K562 (cell line): ENCODE measurements at regions not wholly inside any gene's neighbourhood (a gene's known extent, or its start where the extent isn't known, plus 50 kb on each side); places are given as distances from the start of the nearest gene placed in this dataset.

ENCODE experiments used
- ATAC-seq: fragments of 200-7000 bp; cut with Tn5 transposase; 3 replicates; pipeline ENCODE4 v1.9.1; 2020; ENCODE audit warnings: moderate library complexity
- BruUV-seq: library from RNA; stranded (reverse); fragments of 400-500 nt; replicated peaks from 2 replicates; lab custom pipeline; 2021; lab: Mats Ljungman, UMichigan
- CTCF ChIA-PET: fragments of 300-600 bp; formaldehyde crosslinking; extraction: SDS; loops from one replicate; lab custom pipeline; 2021; ENCODE audit warnings: low intra/inter-chr PET ratio; lab: Yijun Ruan, JAX
- POLR2A ChIA-PET: fragments of 300-600, 350-650 bp; sonication (Branson Sonifier 250); formaldehyde crosslinking; extraction: SDS; loops from one replicate; lab custom pipeline; 2021; ENCODE audit warnings: antibody characterized with exemption, inconsistent platforms; lab: Yijun Ruan, JAX
- DNase-seq, 4 experiments: peaks; one replicate each; pipeline versions ENCODE4 v3.0.0 to v3.0.0-alpha.2; 2011 to 2018; ENCODE audit warnings: low spot score in 3 of 4, mixed read lengths in 3 of 4; ENCODE audit errors: extremely low read depth in 1 of 4
- FAIRE-seq: peaks from 2 replicates; lab custom pipeline; 2011; peaks lifted over from hg19 to GRCh38; lab: Jason Lieb, UNC
- H2AFZ ChIP-seq: 2 replicates; pipeline ENCODE4 v1.6.0; 2011; ENCODE audit warnings: low read depth, low read length, control low read depth, inconsistent platforms
- H3K27ac ChIP-seq: fragments of 200-600 bp; 3 replicates; pipeline ENCODE4 v1.8.0; 2011; ENCODE audit warnings: low read depth, mild to moderate bottlenecking, control low read depth, inconsistent platforms, low read length, moderate library complexity, mixed read lengths; ENCODE audit errors: extremely low read depth
- H3K27me3 ChIP-seq, 2 experiments: fragments of 300-600 bp in 1 of 2; 2 replicates in 1 of 2; 3 replicates in 1 of 2; pipeline versions ENCODE4 v1.6.0 to v1.8.0; 2011; ENCODE audit warnings: inconsistent platforms in 2 of 2, low read length in 2 of 2, mild to moderate bottlenecking in 1 of 2, mixed read lengths in 1 of 2, moderate library complexity in 1 of 2; ENCODE audit not compliant: control insufficient read depth in 2 of 2, insufficient read depth in 2 of 2
- H3K36me3 ChIP-seq: fragments of 300-600 bp; 3 replicates; pipeline ENCODE4 v1.8.0; 2011; ENCODE audit warnings: mild to moderate bottlenecking, low read length, inconsistent platforms; ENCODE audit not compliant: control insufficient read depth, insufficient read depth
- H3K4me1 ChIP-seq, 2 experiments: fragments of 200-600 bp in 1 of 2; replicated peaks in 1 of 2; 2 replicates in 1 of 2; 3 replicates in 1 of 2; pipeline versions ENCODE4 v1.5.1 to v1.8.0; 2011; ENCODE audit warnings: inconsistent platforms in 2 of 2, low read length in 2 of 2, mild to moderate bottlenecking in 1 of 2, mixed read lengths in 1 of 2, moderate library complexity in 1 of 2; ENCODE audit not compliant: control insufficient read depth in 2 of 2, insufficient read depth in 2 of 2
- H3K4me2 ChIP-seq: 2 replicates; pipeline ENCODE4 v1.6.1; 2011; ENCODE audit warnings: low read length, control low read depth, inconsistent platforms, mixed read lengths; ENCODE audit not compliant: insufficient read depth
- H3K4me3 ChIP-seq: fragments of 200-600 bp; sonication (generic), shearing (Covaris generic); 2 replicates; pipeline ENCODE4 v1.5.1; 2016; ENCODE audit warnings: control low read depth, inconsistent platforms
- H3K79me2 ChIP-seq: fragments of 200-600 bp; 3 replicates; pipeline ENCODE4 v1.8.0; 2011; ENCODE audit warnings: low read length, inconsistent platforms; ENCODE audit not compliant: control insufficient read depth, insufficient read depth
- H3K9ac ChIP-seq, 2 experiments: 2 replicates each; pipeline versions ENCODE4 v1.6.0 to v1.6.1; 2011; ENCODE audit warnings: low read depth in 2 of 2, low read length in 2 of 2, control low read depth in 1 of 2, inconsistent platforms in 1 of 2, mild to moderate bottlenecking in 1 of 2, mixed read lengths in 1 of 2; ENCODE audit not compliant: insufficient read depth in 1 of 2
- H3K9me1 ChIP-seq: one replicate; pipeline ENCODE4 v1.6.0; 2011; ENCODE audit warnings: inconsistent platforms, mild to moderate bottlenecking, low read length, moderate library complexity; ENCODE audit not compliant: control insufficient read depth, insufficient read depth
- H3K9me3 ChIP-seq: replicated peaks from 2 replicates; pipeline ENCODE4 v1.5.1; 2011; ENCODE audit warnings: low read depth, low read length, inconsistent platforms; ENCODE audit not compliant: control insufficient read depth, insufficient read depth
- H4K20me1 ChIP-seq: replicated peaks from 2 replicates; pipeline ENCODE4 v1.6.1; 2011; ENCODE audit warnings: low read length, inconsistent platforms, mixed read lengths; ENCODE audit not compliant: control insufficient read depth, insufficient read depth
- DACH1 ChIP-seq: fragments of 450-650 bp; IDR thresholded peaks from 2 replicates; pipeline ENCODE4 v1.6.1; 2018; ENCODE audit not compliant: partially characterized antibody
- E4F1 ChIP-seq: fragments of 250-450 bp; sonication (Bioruptor Pico); IDR thresholded peaks from 2 replicates; pipeline ENCODE4 v1.5.0; 2021; ENCODE audit warnings: mild to moderate bottlenecking, borderline replicate concordance
- GTF2B ChIP-seq: IDR thresholded peaks from 2 replicates; pipeline ENCODE4 v1.6.1; 2011; ENCODE audit not compliant: insufficient read length; ENCODE audit errors: extremely low read depth
- HOMEZ ChIP-seq: fragments of 250-450 bp; sonication (Bioruptor Pico); IDR thresholded peaks from 2 replicates; pipeline ENCODE4 v1.4.0; 2020; ENCODE audit warnings: mild to moderate bottlenecking, moderate library complexity
- ILK ChIP-seq: fragments of 450-650 bp; IDR thresholded peaks from 2 replicates; pipeline ENCODE4 v1.6.1; 2016; ENCODE audit warnings: missing genetic modification characterization, low read depth, mild to moderate bottlenecking, missing compliant biosample characterization, moderate library complexity, borderline replicate concordance
- IRF9 ChIP-seq: fragments of 450-650 bp; IDR thresholded peaks from 2 replicates; pipeline ENCODE4 v1.6.1; 2016; ENCODE audit warnings: missing biosample characterization, missing genetic modification characterization
- KAT2B ChIP-seq: IDR thresholded peaks from one replicate; pipeline ENCODE4 v1.6.1; 2012; ENCODE audit warnings: low read depth, mild to moderate bottlenecking, control low read depth, inconsistent platforms, low read length, moderate library complexity
- MAFF ChIP-seq: IDR thresholded peaks from 2 replicates; pipeline ENCODE4 v1.6.1; 2012; ENCODE audit warnings: low read length, improper control_type of control experiment
- NCOA6 ChIP-seq: fragments of 450-650 bp; IDR thresholded peaks from 2 replicates; pipeline ENCODE4 v1.6.1; 2017; ENCODE audit warnings: mild to moderate bottlenecking
- NRF1 ChIP-seq, 2 experiments: fragments of 450-650 bp; IDR thresholded peaks in 1 of 2; conservative IDR thresholded peaks in 1 of 2; 2 replicates each; pipeline ENCODE4 v1.6.1; 2014; ENCODE audit warnings: mild to moderate bottlenecking in 2 of 2
- POLR2AphosphoS5 ChIP-seq: IDR thresholded peaks from 2 replicates; pipeline ENCODE4 v1.6.1; 2011; ENCODE audit warnings: mild to moderate bottlenecking, low read depth, low read length, moderate library complexity; ENCODE audit not compliant: control insufficient read depth, insufficient read depth
- POLR2B ChIP-seq: fragments of 450-650 bp; IDR thresholded peaks from 2 replicates; pipeline ENCODE4 v1.6.1; 2018; ENCODE audit warnings: low read depth; ENCODE audit not compliant: partially characterized antibody
- PYGO2 ChIP-seq: fragments of 450-650 bp; IDR thresholded peaks from 2 replicates; pipeline ENCODE4 v1.6.1; 2016; ENCODE audit warnings: mild to moderate bottlenecking, missing genetic modification characterization, moderate library complexity, missing compliant biosample characterization
- SIX5 ChIP-seq, 2 experiments: IDR thresholded peaks; 2 replicates each; pipeline ENCODE4 v1.6.1; 2011; ENCODE audit warnings: low read length in 2 of 2, borderline replicate concordance in 1 of 2, low read depth in 1 of 2, mild to moderate bottlenecking in 1 of 2, moderate library complexity in 1 of 2; ENCODE audit not compliant: insufficient read depth in 1 of 2
- TEAD2 ChIP-seq: fragments of 450-650 bp; IDR thresholded peaks from 2 replicates; pipeline ENCODE4 v1.6.1; 2016; ENCODE audit warnings: missing genetic modification characterization, control low read depth, missing compliant biosample characterization
- TRIM24 ChIP-seq, 2 experiments: fragments of 450-650 bp; IDR thresholded peaks; 2 replicates each; pipeline ENCODE4 v1.6.1; 2016
- WHSC1 ChIP-seq: IDR thresholded peaks from one replicate; pipeline ENCODE4 v1.6.1; 2012; ENCODE audit warnings: low read length, control low read depth, inconsistent platforms
- ZNF165 ChIP-seq: fragments of 250-450 bp; sonication (Bioruptor Pico); IDR thresholded peaks from 2 replicates; pipeline ENCODE4 v1.4.0; 2020; ENCODE audit warnings: borderline replicate concordance
- ZNF354B ChIP-seq: fragments of 250-450 bp; sonication (Bioruptor Pico); IDR thresholded peaks from 2 replicates; pipeline ENCODE4 v1.4.0; 2020
- WGBS: fragments of 100-300 bp; shearing (Covaris generic); methylation state at CpG from one replicate; pipeline ENCODE4 v1.1.6; 2016; ENCODE audit warnings: low coverage, mixed read lengths; ENCODE audit not compliant: insufficient coverage; ENCODE audit errors: missing lambda C conversion rate; 5-methylcytosine and 5-hydroxymethylcytosine counted together
- in situ Hi-C: fragments of 300-500 bp; cut with MboI; formaldehyde crosslinking; loops from 4 replicates; pipeline ENCODE4 v1.15.0; 2018; ENCODE audit warnings: inconsistent platforms, mixed read lengths
- intact Hi-C: fragments of 100-400 bp; cut with micrococcal nuclease; formaldehyde crosslinking; loops from 2 replicates; pipeline ENCODE4 v1.14.2; 2022

- no peak for TF ChIP-seq WHSC1
- no peak for TF ChIP-seq KAT2B
- TF ChIP-seq ZNF165, result no peak
- no peak for TF ChIP-seq MAFF
- no peak for TF ChIP-seq HOMEZ
Observed at GRCh38 chr6:80658926-80659325, 552.5 kb downstream of the BCKDHB start (continued).

GRCh38 chr6:80647156-80647555 lies 540.7 kb downstream of the BCKDHB start:
- Histone ChIP-seq H3K9ac (no peak overlapping the region), H3K36me3 (no peaks in the 10 kb centered on the region), H2AFZ (no peak overlapping the region), H3K9me1 (no peaks in the 10 kb centered on the region), H3K4me2 (no peak overlapping the region), H4K20me1 (no peaks in the 10 kb centered on the region), H3K27ac (no peak overlapping the region), H3K79me2 (no peaks in the 10 kb centered on the region), H3K4me3 (no peak overlapping the region), H3K4me1 (no peaks in the 10 kb centered on the region), H3K9me3 (0 out of 2 replicates have a peak, but pooled peaks cover 2% of the 10 kb centered on the region), H3K27me3 (no peaks in the 10 kb centered on the region)
- in situ Hi-C loops (no loop called here), intact Hi-C loops (no loop called here)
- ChIA-PET POLR2A (no interaction called here), CTCF (no interaction called here)
- TF ChIP-seq ILK (tag), result no peak
- no peak for TF ChIP-seq IRF9 (tag)
- TF ChIP-seq SIX5 (IDR thresholded peaks at IDR 0.05; ENCODE audit: borderline replicate concordance in 1 of 2, insufficient read depth in 1 of 2, low read depth in 1 of 2, low read length in 2 of 2), result no peak
- no peak for TF ChIP-seq TRIM24 (IDR thresholded peaks at IDR 0.05)
- no peak for TF ChIP-seq NRF1 (conservative IDR thresholded peaks at IDR 0.05 in 1 of 2, IDR thresholded peaks at IDR 0.05 in 1 of 2)
- no peak for TF ChIP-seq POLR2B
- no peak for TF ChIP-seq NCOA6
- no peak for TF ChIP-seq E4F1 (CRISPR knock-in tag)
- no peak for TF ChIP-seq PYGO2 (tag)
- TF ChIP-seq TEAD2 (tag), result no peak
- TF ChIP-seq GTF2B, result no peak
- no peak for TF ChIP-seq DACH1
- no peak for TF ChIP-seq ZNF354B
- no peak for TF ChIP-seq POLR2AphosphoS5
- FAIRE-seq (no peak), ATAC-seq (no peak), DNase-seq (no peak)
- no TSS peak for BruUV-seq
- 2% methylated on average over 4 of the region's 4 CpGs for WGBS
